ENCODE measurements at regions not wholly inside any gene's neighbourhood (a gene's known extent, or its start where the extent isn't known, plus 50 kb on each side); places are given as distances from the start of the nearest gene placed in this dataset.

GRCh38 chr5:153900703-153901395, 137.9 kb downstream of the FAM114A2 start:
- Histone ChIP-seq H3K4me1 (ENCODE audit: insufficient read depth) (no peaks in the 10 kb centered on the region), H3K79me2 (no peaks in the 10 kb centered on the region), H2AFZ (no peak overlapping the region), H4K20me1 (ENCODE audit: insufficient read depth, poor library complexity, severe bottlenecking) (no peaks in the 10 kb centered on the region), H3K27me3 (no peaks in the 10 kb centered on the region), H3K4me2 (no peak overlapping the region), H3K27ac (no peak overlapping the region), H3K36me3 (replicated peaks; ENCODE audit: insufficient read depth, low read depth) (no peaks in the 10 kb centered on the region), H3K9me2 (replicated peaks; ENCODE audit: insufficient read depth) (no peaks in the 10 kb centered on the region), H3K4me3 (no peak overlapping the region), H3K9me3 (ENCODE audit: low read depth) (no peaks in the 10 kb centered on the region)
- WGBS (ENCODE audit: low lambda C conversion rate, missing lambda C conversion rate) = 81% methylated on average over 3 of the region's 3 CpGs
- TF ChIP-seq EZH2 (IDR thresholded peaks at IDR 0.05; ENCODE audit: borderline replicate concordance) = no peak
- TF ChIP-seq CTCF (IDR thresholded peaks at IDR 0.05; ENCODE audit: poor library complexity) = no peak
- no peak for TF ChIP-seq EZH2phosphoT487 (IDR thresholded peaks at IDR 0.05; ENCODE audit: low read depth, severe bottlenecking, unreplicated experiment)
- no peak for DNase-seq (ENCODE audit: low spot score)

GRCh38 chr5:153899746-153900145, 139.0 kb downstream of the FAM114A2 start:
- H3K27me3 ChIP-seq = no peaks in the 10 kb centered on the region
- no peaks in the 10 kb centered on the region for H3K36me3 ChIP-seq (replicated peaks; ENCODE audit: insufficient read depth, low read depth)
- no peak for DNase-seq (ENCODE audit: low spot score)
- no peaks in the 10 kb centered on the region for H3K9me2 ChIP-seq (replicated peaks; ENCODE audit: insufficient read depth)
- no peak overlapping the region for H2AFZ ChIP-seq
- no peaks in the 10 kb centered on the region for H4K20me1 ChIP-seq (ENCODE audit: insufficient read depth, poor library complexity, severe bottlenecking)
- H3K79me2 ChIP-seq = no peaks in the 10 kb centered on the region
- H3K27ac ChIP-seq = no peak overlapping the region
- WGBS (ENCODE audit: low lambda C conversion rate, missing lambda C conversion rate) = 68% methylated on average over 4 of the region's 4 CpGs
- H3K4me2 ChIP-seq = no peak overlapping the region
- H3K9me3 ChIP-seq (ENCODE audit: low read depth) = no peaks in the 10 kb centered on the region
- no peaks in the 10 kb centered on the region for H3K4me1 ChIP-seq (ENCODE audit: insufficient read depth)
- no peak overlapping the region for H3K4me3 ChIP-seq
- TF ChIP-seq EZH2phosphoT487 (IDR thresholded peaks at IDR 0.05; ENCODE audit: low read depth, severe bottlenecking, unreplicated experiment) (no peak), CTCF (IDR thresholded peaks at IDR 0.05; ENCODE audit: poor library complexity) (no peak), EZH2 (IDR thresholded peaks at IDR 0.05; ENCODE audit: borderline replicate concordance) (no peak)

GRCh38 chr5:153896701-153897100, 142.0 kb downstream of the FAM114A2 start:
- TF ChIP-seq EZH2 (IDR thresholded peaks at IDR 0.05; ENCODE audit: borderline replicate concordance) (no peak), EZH2phosphoT487 (IDR thresholded peaks at IDR 0.05; ENCODE audit: low read depth, severe bottlenecking, unreplicated experiment) (no peak), CTCF (IDR thresholded peaks at IDR 0.05; ENCODE audit: poor library complexity) (no peak)
- H3K79me2 ChIP-seq = no peaks in the 10 kb centered on the region
- no peaks in the 10 kb centered on the region for H3K9me2 ChIP-seq (replicated peaks; ENCODE audit: insufficient read depth)
- no peak overlapping the region for H2AFZ ChIP-seq
- H3K27me3 ChIP-seq = no peaks in the 10 kb centered on the region
- no peaks in the 10 kb centered on the region for H3K9me3 ChIP-seq (ENCODE audit: low read depth)
- no peak overlapping the region for H3K4me2 ChIP-seq
- no peaks in the 10 kb centered on the region for H3K36me3 ChIP-seq (replicated peaks; ENCODE audit: insufficient read depth, low read depth)
- H3K27ac ChIP-seq = no peak overlapping the region
- H3K4me1 ChIP-seq (ENCODE audit: insufficient read depth) = no peaks in the 10 kb centered on the region
- no peak overlapping the region for H3K4me3 ChIP-seq
- DNase-seq (ENCODE audit: low spot score) = no peak
- no peaks in the 10 kb centered on the region for H4K20me1 ChIP-seq (ENCODE audit: insufficient read depth, poor library complexity, severe bottlenecking)

All from hepatocyte (in vitro differentiated cells).